Gastroesophageal sphincter (tissue), 3 donors: ENCODE measurements at regions not wholly inside any gene's neighbourhood (a gene's known extent, or its start where the extent isn't known, plus 50 kb on each side); places are given as distances from the start of the nearest gene placed in this dataset.

ENCODE experiments used
- EP300 ChIP-seq: sonication (generic); formaldehyde crosslinking; IDR thresholded peaks from one replicate; pipeline ENCODE4 v1.6.1; 2017; ENCODE audit warnings: antibody characterized with exemption, mild to moderate bottlenecking
- POLR2A ChIP-seq, 2 donors: fragments of 450-650 bp; IDR thresholded peaks; one replicate each; pipeline ENCODE4 v1.6.1; 2017; ENCODE audit warnings: antibody characterized with exemption in 2 of 2, mild to moderate bottlenecking in 2 of 2, moderate library complexity in 1 of 2
- POLR2AphosphoS5 ChIP-seq: sonication (generic); formaldehyde crosslinking; IDR thresholded peaks from one replicate; pipeline ENCODE4 v1.6.1; 2017; ENCODE audit warnings: antibody characterized with exemption
- TF ChIP-seq, protein P1 (sequence below), 4 experiments: fragments of 200-600 bp in 2 of 4; fragments of 450-650 bp in 2 of 4; sonication (generic) in 1 of 4; IDR thresholded peaks; one replicate each; pipeline ENCODE4 v1.5.1; 2017 to 2019; ENCODE audit warnings: antibody characterized with exemption in 4 of 4, mild to moderate bottlenecking in 2 of 4, moderate library complexity in 2 of 4

GRCh38 chr7:79548727-79549126 lies 95.3 kb upstream of the MAGI2 start:
- TF ChIP-seq POLR2A (IDR thresholded peaks at IDR 0.05) (no peak), EP300 (no peak), POLR2AphosphoS5 (no peak)
- TF ChIP-seq, protein P1, sequence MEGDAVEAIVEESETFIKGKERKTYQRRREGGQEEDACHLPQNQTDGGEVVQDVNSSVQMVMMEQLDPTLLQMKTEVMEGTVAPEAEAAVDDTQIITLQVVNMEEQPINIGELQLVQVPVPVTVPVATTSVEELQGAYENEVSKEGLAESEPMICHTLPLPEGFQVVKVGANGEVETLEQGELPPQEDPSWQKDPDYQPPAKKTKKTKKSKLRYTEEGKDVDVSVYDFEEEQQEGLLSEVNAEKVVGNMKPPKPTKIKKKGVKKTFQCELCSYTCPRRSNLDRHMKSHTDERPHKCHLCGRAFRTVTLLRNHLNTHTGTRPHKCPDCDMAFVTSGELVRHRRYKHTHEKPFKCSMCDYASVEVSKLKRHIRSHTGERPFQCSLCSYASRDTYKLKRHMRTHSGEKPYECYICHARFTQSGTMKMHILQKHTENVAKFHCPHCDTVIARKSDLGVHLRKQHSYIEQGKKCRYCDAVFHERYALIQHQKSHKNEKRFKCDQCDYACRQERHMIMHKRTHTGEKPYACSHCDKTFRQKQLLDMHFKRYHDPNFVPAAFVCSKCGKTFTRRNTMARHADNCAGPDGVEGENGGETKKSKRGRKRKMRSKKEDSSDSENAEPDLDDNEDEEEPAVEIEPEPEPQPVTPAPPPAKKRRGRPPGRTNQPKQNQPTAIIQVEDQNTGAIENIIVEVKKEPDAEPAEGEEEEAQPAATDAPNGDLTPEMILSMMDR (IDR thresholded peaks at IDR 0.05), result no peak
